GM12878 (cell line): ENCODE measurements at regions not wholly inside any gene's neighbourhood (a gene's known extent, or its start where the extent isn't known, plus 50 kb on each side); places are given as distances from the start of the nearest gene placed in this dataset.
A peak's percentile ranks its signal among the peaks of the same experiment; 100 is the strongest.

ENCODE experiments used
- ATAC-seq: fragments of 200-7000 bp; cut with Tn5 transposase; 3 replicates; pipeline ENCODE4 v1.9.1; 2020; ENCODE audit warnings: mild to moderate bottlenecking, moderate library complexity
- BruUV-seq: library from RNA; stranded (reverse); fragments of 400-500 nt; replicated peaks from 2 replicates; lab custom pipeline; 2021; lab: Mats Ljungman, UMichigan
- CTCF ChIA-PET: fragments of 300-600 bp; sonication (Branson Sonifier 250); formaldehyde crosslinking; extraction: SDS; loops from one replicate; lab custom pipeline; 2021; ENCODE audit warnings: inconsistent platforms; lab: Yijun Ruan, JAX
- POLR2A ChIA-PET: fragments of 350-600 bp; formaldehyde crosslinking; extraction: SDS; loops from one replicate; lab custom pipeline; 2021; ENCODE audit warnings: inconsistent platforms; lab: Charles Lee
- RAD21 ChIA-PET: fragments of 300-600 bp; sonication (Branson Sonifier 250); formaldehyde crosslinking; loops from one replicate; lab custom pipeline; 2023; ENCODE audit warnings: antibody characterized with exemption; ENCODE audit not compliant: unreplicated experiment; lab: Charles Lee
- SMC1A ChIA-PET: fragments of 300-600 bp; sonication (Branson Sonifier 250); formaldehyde crosslinking; loops from one replicate; lab custom pipeline; 2023; ENCODE audit not compliant: unreplicated experiment, uncharacterized antibody; lab: Charles Lee
- DNase-seq: peaks from one replicate; pipeline ENCODE4 v3.0.0-alpha.2; 2011; ENCODE audit warnings: low read depth, low spot score
- FAIRE-seq: peaks from 3 replicates; lab custom pipeline; 2011; peaks lifted over from hg19 to GRCh38; lab: Jason Lieb, UNC
- H2AFZ ChIP-seq: 2 replicates; pipeline ENCODE4 v1.6.0; 2011; ENCODE audit warnings: low read depth, low read length, control low read depth; ENCODE audit not compliant: control insufficient read depth
- H3K27ac ChIP-seq: 2 replicates; pipeline ENCODE4 v1.5.1; 2011; ENCODE audit warnings: control low read depth; ENCODE audit not compliant: control insufficient read depth, insufficient read depth
- H3K27me3 ChIP-seq, 2 experiments: replicated peaks in 1 of 2; 2 replicates each; pipeline versions ENCODE4 v1.6.0 to v1.6.1; 2011; ENCODE audit warnings: low read length in 1 of 2; ENCODE audit not compliant: control insufficient read depth in 2 of 2, insufficient read depth in 2 of 2
- H3K36me3 ChIP-seq, 2 experiments: 2 replicates each; pipeline ENCODE4 v1.5.1; 2011; ENCODE audit warnings: low read length in 1 of 2; ENCODE audit not compliant: control insufficient read depth in 2 of 2, insufficient read depth in 2 of 2
- H3K4me1 ChIP-seq: 2 replicates; pipeline ENCODE4 v1.6.1; 2011; ENCODE audit warnings: mild to moderate bottlenecking, low read length, moderate library complexity, mixed read lengths; ENCODE audit not compliant: control insufficient read depth, insufficient read depth
- H3K4me2 ChIP-seq: 2 replicates; pipeline ENCODE4 v1.6.0; 2011; ENCODE audit warnings: control low read depth; ENCODE audit not compliant: control insufficient read depth, insufficient read depth
- H3K4me3 ChIP-seq: fragments of 200-600 bp; sonication (generic); 2 replicates; pipeline ENCODE4 v1.5.1; 2016
- H3K79me2 ChIP-seq: 2 replicates; pipeline ENCODE4 v1.6.0; 2011; ENCODE audit warnings: low read length; ENCODE audit not compliant: control insufficient read depth, insufficient read depth
- H3K9ac ChIP-seq: 2 replicates; pipeline ENCODE4 v1.8.0; 2011; ENCODE audit warnings: low read length, control low read depth, mixed read lengths; ENCODE audit not compliant: control insufficient read depth, insufficient read depth
- H3K9me3 ChIP-seq: replicated peaks from 3 replicates; pipeline ENCODE4 v1.5.1; 2011; ENCODE audit warnings: mild to moderate bottlenecking, low read length; ENCODE audit not compliant: control insufficient read depth, insufficient read depth
- H4K20me1 ChIP-seq: 2 replicates; pipeline ENCODE4 v1.6.0; 2011; ENCODE audit not compliant: control insufficient read depth, insufficient read depth
- FOXM1 ChIP-seq: IDR thresholded peaks from 2 replicates; pipeline ENCODE4 v1.6.1; 2012; ENCODE audit warnings: low read depth, mild to moderate bottlenecking, inconsistent platforms, low read length, moderate library complexity
- ZNF687 ChIP-seq: fragments of 450-650 bp; IDR thresholded peaks from 2 replicates; pipeline ENCODE4 v1.6.1; 2017; ENCODE audit warnings: mild to moderate bottlenecking, moderate library complexity
- WGBS: methylation state at CpG from one replicate; pipeline ENCODE4 v1.1.6; 2016; ENCODE audit warnings: low lambda C conversion rate; ENCODE audit not compliant: insufficient replicate concordance, insufficient coverage; ENCODE audit errors: missing lambda C conversion rate; 5-methylcytosine and 5-hydroxymethylcytosine counted together
- in situ Hi-C: fragments of 300-500 bp; cut with MboI; formaldehyde crosslinking; loops from 9 replicates; pipeline ENCODE4 v1.14.3; 2018; ENCODE audit warnings: mixed read lengths
- intact Hi-C: fragments of 100-400 bp; cut with micrococcal nuclease; formaldehyde crosslinking; loops from one replicate; pipeline ENCODE4 v1.14.2; 2022; ENCODE audit not compliant: unreplicated experiment

- Histone ChIP-seq H2AFZ (no peak overlapping the region), H4K20me1 (no peaks in the 10 kb centered on the region), H3K4me3 (no peak overlapping the region), H3K4me1 (peaks cover 3% of the 10 kb centered on the region; the same call in 1 of the 2 replicates), H3K9me3 (no peaks in the 10 kb centered on the region), H3K27me3 (peaks cover 0 to 2% of the 10 kb centered on the region in 2 experiments; a peak in 3 of 4 replicates), H3K4me2 (no peak overlapping the region), H3K36me3 (no peaks in the 10 kb centered on the region), H3K79me2 (no peaks in the 10 kb centered on the region), H3K9ac (no peak overlapping the region), H3K27ac (no peak overlapping the region)
- FAIRE-seq (no peak), DNase-seq (no peak), ATAC-seq (no peak)
- ChIA-PET RAD21 (interaction anchor here (0.8 to 4.9 kb wide), 12 partner anchors 19 to 93 kb away, joined by 3 to 37 read pairs (median 6); no protein-coding TSS in a partner anchor), SMC1A (interaction anchor here (0.8 to 5.6 kb wide), 8 partner anchors 19 to 129 kb away, joined by 3 to 106 read pairs (median 11); partner anchors contain the start of gene SHB), POLR2A (interaction anchor here (0.8 to 2.0 kb wide), 3 partner anchors 13 to 29 kb away, joined by 3 to 6 read pairs (median 5); no protein-coding TSS in a partner anchor), CTCF (interaction anchor here (1.7 to 11.0 kb wide), 5 partner anchors 26 to 129 kb away, joined by 4 to 116 read pairs (median 22); no protein-coding TSS in a partner anchor)
- in situ Hi-C loops (no loop called here), intact Hi-C loops (no loop called here)
- TF ChIP-seq FOXM1 = no peak
- 0 out of 2 replicates have a peak, but pooled peaks have one; percentile 24 for TF ChIP-seq ZNF687
- no TSS peak for BruUV-seq
- 62% methylated on average over 6 of the region's 6 CpGs for WGBS
These were observed 65.7 kb upstream of the SHB start for GRCh38 chr9:38134611-38135237.
